PFSK-1 (cell line): ENCODE measurements at regions not wholly inside any gene's neighbourhood (a gene's known extent, or its start where the extent isn't known, plus 50 kb on each side); places are given as distances from the start of the nearest gene placed in this dataset.

Experiments used
- POLR2AphosphoS5 ChIP-seq: IDR thresholded peaks from 2 replicates; pipeline ENCODE4 v1.6.1; 2012; ENCODE audit warnings: low read depth, mild to moderate bottlenecking, control low read depth, low read length, moderate library complexity
- REST ChIP-seq, 2 experiments: IDR thresholded peaks; 2 replicates each; pipeline versions ENCODE4 v1.6.1 to v1.8.0; 2011 to 2012; ENCODE audit warnings: low read depth in 2 of 2, low read length in 2 of 2, control low read depth in 1 of 2, inconsistent platforms in 1 of 2, mild to moderate bottlenecking in 1 of 2, moderate library complexity in 1 of 2; ENCODE audit not compliant: insufficient read depth in 1 of 2
- SIN3A ChIP-seq: IDR thresholded peaks from 2 replicates; pipeline ENCODE4 v1.6.1; 2012; ENCODE audit warnings: mild to moderate bottlenecking, low read length, moderate library complexity, borderline replicate concordance; ENCODE audit not compliant: insufficient read depth
- TAF1 ChIP-seq: IDR thresholded peaks from 2 replicates; pipeline ENCODE4 v1.6.1; 2012; ENCODE audit warnings: low read length, control low read depth, borderline replicate concordance; ENCODE audit not compliant: insufficient read depth

- no peak for TF ChIP-seq POLR2AphosphoS5
- no peak for TF ChIP-seq TAF1
- no peak for TF ChIP-seq SIN3A
- TF ChIP-seq REST (IDR thresholded peaks at IDR 0.05; ENCODE audit: insufficient read depth in 1 of 2, low read depth in 2 of 2, low read length in 2 of 2), result no peak
Observed at GRCh38 chr4:114310296-114310925, 288.2 kb upstream of the UGT8 start.
